ENCODE measurements at regions not wholly inside any gene's neighbourhood (a gene's known extent, or its start where the extent isn't known, plus 50 kb on each side); places are given as distances from the start of the nearest gene placed in this dataset.

DNA sequence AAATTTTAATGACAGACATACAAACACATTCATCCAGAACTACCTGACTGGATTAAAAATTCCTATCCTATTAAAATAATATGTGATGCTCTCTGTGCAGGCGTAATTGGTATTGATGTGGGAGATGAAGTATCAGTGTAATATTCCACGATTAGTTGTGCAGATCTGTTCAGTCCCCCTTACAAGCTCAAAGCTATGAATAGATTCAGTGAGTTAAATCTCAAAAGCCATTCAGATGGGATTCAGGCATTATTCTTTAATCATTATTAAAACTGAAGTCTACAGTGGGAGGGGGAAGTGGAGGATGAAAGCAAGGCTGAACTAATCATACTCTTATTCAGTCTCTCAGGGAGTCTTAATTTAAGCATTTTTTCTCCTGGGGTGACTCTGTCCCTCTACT lies 855.8 kb downstream of the EFNA5 start:
- TF ChIP-seq PPARA (CRISPR knock-in tag; IDR thresholded peaks at IDR 0.05; ENCODE audit: borderline replicate concordance) (no peak), RARB (CRISPR knock-in tag; IDR thresholded peaks at IDR 0.05) (no peak)
- TF ChIP-seq, protein P1, sequence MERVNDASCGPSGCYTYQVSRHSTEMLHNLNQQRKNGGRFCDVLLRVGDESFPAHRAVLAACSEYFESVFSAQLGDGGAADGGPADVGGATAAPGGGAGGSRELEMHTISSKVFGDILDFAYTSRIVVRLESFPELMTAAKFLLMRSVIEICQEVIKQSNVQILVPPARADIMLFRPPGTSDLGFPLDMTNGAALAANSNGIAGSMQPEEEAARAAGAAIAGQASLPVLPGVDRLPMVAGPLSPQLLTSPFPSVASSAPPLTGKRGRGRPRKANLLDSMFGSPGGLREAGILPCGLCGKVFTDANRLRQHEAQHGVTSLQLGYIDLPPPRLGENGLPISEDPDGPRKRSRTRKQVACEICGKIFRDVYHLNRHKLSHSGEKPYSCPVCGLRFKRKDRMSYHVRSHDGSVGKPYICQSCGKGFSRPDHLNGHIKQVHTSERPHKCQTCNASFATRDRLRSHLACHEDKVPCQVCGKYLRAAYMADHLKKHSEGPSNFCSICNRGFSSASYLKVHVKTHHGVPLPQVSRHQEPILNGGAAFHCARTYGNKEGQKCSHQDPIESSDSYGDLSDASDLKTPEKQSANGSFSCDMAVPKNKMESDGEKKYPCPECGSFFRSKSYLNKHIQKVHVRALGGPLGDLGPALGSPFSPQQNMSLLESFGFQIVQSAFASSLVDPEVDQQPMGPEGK (CRISPR knock-in tag; IDR thresholded peaks at IDR 0.05; ENCODE audit: borderline replicate concordance): no peak
- no peak for ATAC-seq

DNA sequence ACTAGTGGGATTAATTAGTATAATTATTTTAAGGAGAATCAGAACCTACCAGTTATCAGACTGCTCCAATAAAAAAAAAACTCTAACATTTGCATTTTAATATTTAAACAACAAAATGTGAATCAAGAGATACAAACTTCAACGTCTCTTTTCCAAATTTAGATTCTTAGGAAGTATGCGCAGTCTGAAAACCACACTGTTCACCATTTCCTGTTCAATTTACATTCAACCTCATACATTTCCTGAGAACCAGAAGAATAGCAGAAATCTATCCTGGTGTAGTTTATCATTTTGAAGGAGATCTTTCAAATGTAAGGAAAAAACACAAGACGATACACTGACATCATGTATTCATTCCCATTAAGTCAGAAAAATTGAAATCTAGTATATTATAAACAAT lies 869.2 kb downstream of the EFNA5 start:
- no peak for ATAC-seq
- TF ChIP-seq ZNF565 (CRISPR knock-in tag; conservative IDR thresholded peaks at IDR 0.05; ENCODE audit: low read depth): no peak
- no peak for TF ChIP-seq CSDC2 (CRISPR knock-in tag; IDR thresholded peaks at IDR 0.05)
- no peak for TF ChIP-seq ZC3H10 (CRISPR knock-in tag; IDR thresholded peaks at IDR 0.05)

DNA sequence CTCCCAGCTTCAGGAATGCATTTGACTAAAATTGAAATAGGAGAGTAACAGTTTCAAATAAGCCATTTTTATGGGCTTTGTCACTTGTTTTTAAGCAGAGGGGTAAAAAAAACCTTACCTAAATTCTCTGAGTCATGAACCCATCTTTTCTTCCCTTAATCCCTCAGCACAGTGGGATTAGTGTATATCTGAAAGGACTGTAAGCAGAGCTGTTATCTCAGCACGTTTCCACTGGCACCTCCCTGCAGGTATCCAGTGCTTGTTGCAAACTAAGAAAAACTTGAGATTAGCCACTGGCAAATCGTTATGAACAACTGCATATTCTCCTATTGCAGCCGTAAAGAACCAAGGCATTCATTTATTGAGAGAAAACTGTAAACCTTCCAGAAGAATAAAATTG lies 872.7 kb downstream of the EFNA5 start:
- TF ChIP-seq TOX (CRISPR knock-in tag; IDR thresholded peaks at IDR 0.05; ENCODE audit: borderline replicate concordance) (no peak), CSDC2 (CRISPR knock-in tag; IDR thresholded peaks at IDR 0.05) (no peak), ZNF565 (CRISPR knock-in tag; conservative IDR thresholded peaks at IDR 0.05; ENCODE audit: low read depth) (no peak), ZC3H10 (CRISPR knock-in tag; IDR thresholded peaks at IDR 0.05) (no peak), ISL1 (CRISPR knock-in tag; IDR thresholded peaks at IDR 0.05) (no peak), OSR1 (CRISPR knock-in tag; IDR thresholded peaks at IDR 0.05) (no peak), PPARA (CRISPR knock-in tag; IDR thresholded peaks at IDR 0.05; ENCODE audit: borderline replicate concordance) (no peak), ZNF8 (CRISPR knock-in tag; IDR thresholded peaks at IDR 0.05) (no peak), ZFP30 (CRISPR knock-in tag; IDR thresholded peaks at IDR 0.05) (no peak), GLIS3 (CRISPR knock-in tag; IDR thresholded peaks at IDR 0.05) (no peak), ZFP3 (CRISPR knock-in tag; IDR thresholded peaks at IDR 0.05) (no peak), ARNTL (CRISPR knock-in tag; IDR thresholded peaks at IDR 0.05; ENCODE audit: borderline replicate concordance, low read depth) (no peak), ESRRG (CRISPR knock-in tag; IDR thresholded peaks at IDR 0.05) (no peak), SNAI2 (CRISPR knock-in tag; IDR thresholded peaks at IDR 0.05) (no peak)
- TF ChIP-seq, protein P2, sequence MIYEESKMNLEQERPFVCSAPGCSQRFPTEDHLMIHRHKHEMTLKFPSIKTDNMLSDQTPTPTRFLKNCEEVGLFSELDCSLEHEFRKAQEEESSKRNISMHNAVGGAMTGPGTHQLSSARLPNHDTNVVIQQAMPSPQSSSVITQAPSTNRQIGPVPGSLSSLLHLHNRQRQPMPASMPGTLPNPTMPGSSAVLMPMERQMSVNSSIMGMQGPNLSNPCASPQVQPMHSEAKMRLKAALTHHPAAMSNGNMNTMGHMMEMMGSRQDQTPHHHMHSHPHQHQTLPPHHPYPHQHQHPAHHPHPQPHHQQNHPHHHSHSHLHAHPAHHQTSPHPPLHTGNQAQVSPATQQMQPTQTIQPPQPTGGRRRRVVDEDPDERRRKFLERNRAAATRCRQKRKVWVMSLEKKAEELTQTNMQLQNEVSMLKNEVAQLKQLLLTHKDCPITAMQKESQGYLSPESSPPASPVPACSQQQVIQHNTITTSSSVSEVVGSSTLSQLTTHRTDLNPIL (CRISPR knock-in tag; IDR thresholded peaks at IDR 0.05; ENCODE audit: low read depth): no peak
- TF ChIP-seq, protein P1 (CRISPR knock-in tag; IDR thresholded peaks at IDR 0.05; ENCODE audit: borderline replicate concordance): no peak
- TF ChIP-seq, protein P3, sequence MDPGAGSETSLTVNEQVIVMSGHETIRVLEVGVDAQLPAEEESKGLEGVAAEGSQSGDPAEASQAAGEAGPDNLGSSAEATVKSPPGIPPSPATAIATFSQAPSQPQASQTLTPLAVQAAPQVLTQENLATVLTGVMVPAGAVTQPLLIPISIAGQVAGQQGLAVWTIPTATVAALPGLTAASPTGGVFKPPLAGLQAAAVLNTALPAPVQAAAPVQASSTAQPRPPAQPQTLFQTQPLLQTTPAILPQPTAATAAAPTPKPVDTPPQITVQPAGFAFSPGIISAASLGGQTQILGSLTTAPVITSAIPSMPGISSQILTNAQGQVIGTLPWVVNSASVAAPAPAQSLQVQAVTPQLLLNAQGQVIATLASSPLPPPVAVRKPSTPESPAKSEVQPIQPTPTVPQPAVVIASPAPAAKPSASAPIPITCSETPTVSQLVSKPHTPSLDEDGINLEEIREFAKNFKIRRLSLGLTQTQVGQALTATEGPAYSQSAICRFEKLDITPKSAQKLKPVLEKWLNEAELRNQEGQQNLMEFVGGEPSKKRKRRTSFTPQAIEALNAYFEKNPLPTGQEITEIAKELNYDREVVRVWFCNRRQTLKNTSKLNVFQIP (CRISPR knock-in tag; IDR thresholded peaks at IDR 0.05; ENCODE audit: borderline replicate concordance, low read depth): no peak
- ATAC-seq: no peak

DNA sequence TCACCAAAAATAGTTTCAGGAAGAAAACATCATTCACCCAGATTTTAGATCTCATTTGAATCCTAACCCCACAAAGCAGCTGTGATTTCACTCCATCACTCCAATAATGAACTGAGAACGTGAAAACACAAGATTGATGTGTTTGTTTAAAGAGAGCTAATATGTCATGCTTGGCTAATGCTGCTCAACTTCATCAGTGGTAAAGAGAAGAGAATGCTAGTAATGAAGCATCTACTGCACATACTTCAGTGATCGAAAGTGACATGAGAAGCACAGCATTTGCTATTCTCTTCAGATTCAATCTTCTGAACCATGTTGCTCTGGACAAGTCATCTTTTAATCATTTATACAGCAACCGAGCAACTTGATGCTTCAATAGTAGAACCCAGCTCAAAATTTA lies 874.7 kb downstream of the EFNA5 start:
- ATAC-seq: peak; percentile 32; the same call in 1 of the 3 replicates
- TF ChIP-seq OSR1 (CRISPR knock-in tag; IDR thresholded peaks at IDR 0.05): no peak
- no peak for TF ChIP-seq ZFP30 (CRISPR knock-in tag; IDR thresholded peaks at IDR 0.05)
- 0 out of 2 replicates have a peak, but pooled peaks have one; percentile 6 for TF ChIP-seq ISL1 (CRISPR knock-in tag; IDR thresholded peaks at IDR 0.05)
- TF ChIP-seq ESRRG (CRISPR knock-in tag; IDR thresholded peaks at IDR 0.05): no peak
- no peak for TF ChIP-seq ARNTL (CRISPR knock-in tag; IDR thresholded peaks at IDR 0.05; ENCODE audit: borderline replicate concordance, low read depth)

DNA sequence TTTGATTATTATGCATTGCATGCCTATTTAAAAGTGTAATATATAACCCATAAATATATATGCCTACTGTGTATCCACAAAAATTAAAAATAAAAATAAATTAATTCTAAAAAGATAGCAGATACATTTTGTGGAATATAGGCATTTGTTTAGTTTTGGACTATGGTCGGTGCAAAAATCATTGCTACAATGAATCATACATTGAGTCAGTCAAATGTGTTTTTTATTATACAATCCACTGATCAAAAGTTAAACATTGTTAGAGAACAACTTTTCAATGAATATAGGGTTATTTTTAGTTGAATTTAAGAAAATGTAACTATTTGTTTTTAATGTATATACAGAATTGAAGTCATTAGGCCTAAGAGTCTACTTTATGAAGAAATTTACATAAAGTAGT lies 885.9 kb downstream of the EFNA5 start:
- no peak for ATAC-seq
- TF ChIP-seq ZFP30 (CRISPR knock-in tag; IDR thresholded peaks at IDR 0.05) (no peak), OSR1 (CRISPR knock-in tag; IDR thresholded peaks at IDR 0.05) (no peak), ESRRG (CRISPR knock-in tag; IDR thresholded peaks at IDR 0.05) (no peak), ZNF8 (CRISPR knock-in tag; IDR thresholded peaks at IDR 0.05) (no peak), TCF4 (CRISPR knock-in tag; IDR thresholded peaks at IDR 0.05; ENCODE audit: borderline replicate concordance) (no peak)
- TF ChIP-seq, protein P4, sequence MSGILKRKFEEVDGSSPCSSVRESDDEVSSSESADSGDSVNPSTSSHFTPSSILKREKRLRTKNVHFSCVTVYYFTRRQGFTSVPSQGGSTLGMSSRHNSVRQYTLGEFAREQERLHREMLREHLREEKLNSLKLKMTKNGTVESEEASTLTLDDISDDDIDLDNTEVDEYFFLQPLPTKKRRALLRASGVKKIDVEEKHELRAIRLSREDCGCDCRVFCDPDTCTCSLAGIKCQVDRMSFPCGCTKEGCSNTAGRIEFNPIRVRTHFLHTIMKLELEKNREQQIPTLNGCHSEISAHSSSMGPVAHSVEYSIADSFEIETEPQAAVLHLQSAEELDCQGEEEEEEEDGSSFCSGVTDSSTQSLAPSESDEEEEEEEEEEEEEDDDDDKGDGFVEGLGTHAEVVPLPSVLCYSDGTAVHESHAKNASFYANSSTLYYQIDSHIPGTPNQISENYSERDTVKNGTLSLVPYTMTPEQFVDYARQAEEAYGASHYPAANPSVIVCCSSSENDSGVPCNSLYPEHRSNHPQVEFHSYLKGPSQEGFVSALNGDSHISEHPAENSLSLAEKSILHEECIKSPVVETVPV (CRISPR knock-in tag; IDR thresholded peaks at IDR 0.05): no peak
